ENCODE measurements at regions not wholly inside any gene's neighbourhood (a gene's known extent, or its start where the extent isn't known, plus 50 kb on each side); places are given as distances from the start of the nearest gene placed in this dataset.

GRCh38 chr5:97563050-97563657 is 380.1 kb upstream of the RIOK2 start:
- TF ChIP-seq CTCF (IDR thresholded peaks at IDR 0.05; ENCODE audit: poor library complexity) (no peak), EZH2 (IDR thresholded peaks at IDR 0.05; ENCODE audit: borderline replicate concordance) (no peak)
